ENCODE measurements at regions not wholly inside any gene's neighbourhood (a gene's known extent, or its start where the extent isn't known, plus 50 kb on each side); places are given as distances from the start of the nearest gene placed in this dataset.

DNA sequence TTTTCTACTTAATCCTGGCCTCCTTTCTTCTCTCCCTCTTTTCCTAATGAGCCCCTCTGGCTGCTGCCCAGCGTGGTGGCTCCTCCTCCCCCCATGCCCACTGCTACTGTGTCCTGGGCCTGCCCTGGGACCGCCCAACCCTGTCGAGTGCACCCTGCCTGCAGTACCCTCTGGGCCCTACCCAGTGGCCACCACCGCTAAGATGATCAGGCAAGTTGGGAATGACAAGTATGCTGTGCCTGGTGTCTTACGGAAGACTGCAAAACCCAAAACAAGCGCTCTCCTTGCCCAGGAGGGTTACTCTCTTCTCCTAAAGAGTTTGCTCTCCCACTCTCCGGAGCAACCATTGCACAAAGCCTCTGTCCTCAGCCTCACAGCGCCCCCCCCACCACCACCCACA, 273.7 kb downstream of the SYK start:
- TF ChIP-seq, protein P1, sequence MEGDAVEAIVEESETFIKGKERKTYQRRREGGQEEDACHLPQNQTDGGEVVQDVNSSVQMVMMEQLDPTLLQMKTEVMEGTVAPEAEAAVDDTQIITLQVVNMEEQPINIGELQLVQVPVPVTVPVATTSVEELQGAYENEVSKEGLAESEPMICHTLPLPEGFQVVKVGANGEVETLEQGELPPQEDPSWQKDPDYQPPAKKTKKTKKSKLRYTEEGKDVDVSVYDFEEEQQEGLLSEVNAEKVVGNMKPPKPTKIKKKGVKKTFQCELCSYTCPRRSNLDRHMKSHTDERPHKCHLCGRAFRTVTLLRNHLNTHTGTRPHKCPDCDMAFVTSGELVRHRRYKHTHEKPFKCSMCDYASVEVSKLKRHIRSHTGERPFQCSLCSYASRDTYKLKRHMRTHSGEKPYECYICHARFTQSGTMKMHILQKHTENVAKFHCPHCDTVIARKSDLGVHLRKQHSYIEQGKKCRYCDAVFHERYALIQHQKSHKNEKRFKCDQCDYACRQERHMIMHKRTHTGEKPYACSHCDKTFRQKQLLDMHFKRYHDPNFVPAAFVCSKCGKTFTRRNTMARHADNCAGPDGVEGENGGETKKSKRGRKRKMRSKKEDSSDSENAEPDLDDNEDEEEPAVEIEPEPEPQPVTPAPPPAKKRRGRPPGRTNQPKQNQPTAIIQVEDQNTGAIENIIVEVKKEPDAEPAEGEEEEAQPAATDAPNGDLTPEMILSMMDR (IDR thresholded peaks at IDR 0.05; ENCODE audit: control extremely low read depth in 1 of 3, insufficient read depth in 1 of 3, low read depth in 1 of 3, low read length in 3 of 3) = no peak
- TF ChIP-seq SP1 (IDR thresholded peaks at IDR 0.05; ENCODE audit: low read depth, low read length) = no peak
